H1 (cell line): ENCODE measurements at regions not wholly inside any gene's neighbourhood (a gene's known extent, or its start where the extent isn't known, plus 50 kb on each side); places are given as distances from the start of the nearest gene placed in this dataset.

Source experiments
- CTCF ChIA-PET: fragments of 300-600 bp; sonication (Branson Sonifier 250); formaldehyde crosslinking; loops from one replicate; lab custom pipeline; 2021; ENCODE audit not compliant: partially characterized antibody; lab: Charles Lee
- POLR2A ChIA-PET: fragments of 300-600 bp; sonication (Branson Sonifier 250); formaldehyde crosslinking; loops from one replicate; lab custom pipeline; 2021; ENCODE audit warnings: inconsistent platforms; ENCODE audit not compliant: partially characterized antibody; lab: Charles Lee
- DNase-seq, 2 experiments: peaks; one replicate each; pipeline versions ENCODE4 v3.0.0 to v3.0.0-alpha.2; 2010 to 2022; ENCODE audit warnings: low spot score in 2 of 2, low read depth in 1 of 2, mixed read lengths in 1 of 2
- FAIRE-seq: peaks from 2 replicates; lab custom pipeline; 2011; peaks lifted over from hg19 to GRCh38; lab: Jason Lieb, UNC
- H2AFZ ChIP-seq: 2 replicates; pipeline ENCODE4 v1.8.1; 2012; ENCODE audit warnings: low read length, inconsistent platforms
- H2AK5ac ChIP-seq: 2 replicates; pipeline ENCODE4 v1.6.1; 2013; ENCODE audit warnings: low read depth, low read length
- H2BK120ac ChIP-seq: replicated peaks from 2 replicates; pipeline ENCODE3; 2013; ENCODE audit warnings: low read depth, low read length, inconsistent platforms
- H2BK12ac ChIP-seq: 2 replicates; pipeline ENCODE4 v1.6.1; 2013; ENCODE audit warnings: low read depth, low read length
- H2BK15ac ChIP-seq: 2 replicates; pipeline ENCODE4 v1.6.1; 2013; ENCODE audit warnings: low read length
- H2BK20ac ChIP-seq: 2 replicates; pipeline ENCODE4 v1.6.1; 2013; ENCODE audit warnings: low read length
- H2BK5ac ChIP-seq: 2 replicates; pipeline ENCODE4 v1.6.1; 2013; ENCODE audit warnings: low read depth, low read length
- H3K14ac ChIP-seq: 2 replicates; pipeline ENCODE4 v1.6.1; 2013; ENCODE audit warnings: inconsistent platforms; ENCODE audit not compliant: insufficient read length
- H3K18ac ChIP-seq: 2 replicates; pipeline ENCODE4 v1.6.1; 2013; ENCODE audit warnings: low read length; ENCODE audit errors: extremely low read depth
- H3K23ac ChIP-seq: 2 replicates; pipeline ENCODE4 v1.6.1; 2013; ENCODE audit warnings: inconsistent platforms; ENCODE audit not compliant: insufficient read length
- H3K23me2 ChIP-seq: 2 replicates; pipeline ENCODE4 v1.6.1; 2013; ENCODE audit warnings: low read depth, low read length
- H3K27ac ChIP-seq: 2 replicates; pipeline ENCODE4 v1.6.1; 2011; ENCODE audit warnings: low read depth, low read length, inconsistent platforms
- H3K27me3 ChIP-seq, 4 experiments: replicated peaks in 1 of 4; 1 replicate in 1 of 4; 2 replicates in 3 of 4; pipeline versions ENCODE4 v1.6.1 to v1.8.1; 2011 to 2013; ENCODE audit warnings: low read length in 3 of 4, mild to moderate bottlenecking in 3 of 4, inconsistent platforms in 2 of 4, mixed read lengths in 2 of 4, moderate library complexity in 1 of 4; ENCODE audit not compliant: control insufficient read depth in 3 of 4, insufficient read depth in 3 of 4; ENCODE audit errors: extremely low read depth in 1 of 4
- H3K36me3 ChIP-seq, 4 experiments: 2 replicates each; pipeline versions ENCODE4 v1.6.1 to v1.8.1; 2011 to 2013; ENCODE audit warnings: mild to moderate bottlenecking in 4 of 4, low read length in 3 of 4, moderate library complexity in 2 of 4, control low read depth in 1 of 4, inconsistent platforms in 1 of 4; ENCODE audit not compliant: insufficient read depth in 4 of 4, control insufficient read depth in 2 of 4
- H3K4ac ChIP-seq: replicated peaks from 2 replicates; pipeline ENCODE3; 2013; ENCODE audit warnings: low read length, low read depth, mixed read lengths, inconsistent platforms; ENCODE audit not compliant: insufficient read length
- H3K4me1 ChIP-seq, 4 experiments: replicated peaks in 1 of 4; 1 replicate in 1 of 4; 2 replicates in 3 of 4; pipeline versions ENCODE4 v1.6.1 to v1.8.1; 2011 to 2013; ENCODE audit warnings: low read length in 3 of 4, inconsistent platforms in 2 of 4, mixed read lengths in 1 of 4; ENCODE audit not compliant: insufficient read depth in 4 of 4, control insufficient read depth in 3 of 4
- H3K4me2 ChIP-seq, 2 experiments: 2 replicates each; pipeline versions ENCODE4 v1.6.1 to v1.8.1; 2011 to 2013; ENCODE audit warnings: low read depth in 2 of 2, low read length in 2 of 2, control low read depth in 1 of 2, inconsistent platforms in 1 of 2, mild to moderate bottlenecking in 1 of 2; ENCODE audit not compliant: insufficient read depth in 1 of 2
- H3K4me3 ChIP-seq, 4 experiments: fragments of 200-600, 300-600 bp in 1 of 4; sonication (generic), shearing (Covaris generic), sonication (Bioruptor Twin) in 1 of 4; 2 replicates each; pipeline versions ENCODE4 v1.5.1 to v1.8.1; 2011 to 2016; ENCODE audit warnings: low read length in 4 of 4, low read depth in 3 of 4, control low read depth in 2 of 4, inconsistent platforms in 2 of 4, mild to moderate bottlenecking in 2 of 4, mixed read lengths in 1 of 4, moderate library complexity in 1 of 4; ENCODE audit not compliant: insufficient read depth in 2 of 4; ENCODE audit errors: extremely low read depth in 1 of 4
- H3K56ac ChIP-seq: replicated peaks from 2 replicates; pipeline ENCODE3; 2013; ENCODE audit warnings: low read depth, mild to moderate bottlenecking, mixed read lengths, low read length, inconsistent platforms; ENCODE audit not compliant: insufficient read length
- H3K79me1 ChIP-seq: 2 replicates; pipeline ENCODE4 v1.6.1; 2013; ENCODE audit warnings: low read depth, low read length, control low read depth
- H3K79me2 ChIP-seq, 2 experiments: 2 replicates each; pipeline versions ENCODE4 v1.6.1 to v1.8.1; 2012 to 2013; ENCODE audit warnings: low read length in 2 of 2, mild to moderate bottlenecking in 2 of 2, inconsistent platforms in 1 of 2; ENCODE audit not compliant: insufficient read depth in 2 of 2, control insufficient read depth in 1 of 2
- H3K9ac ChIP-seq, 4 experiments: replicated peaks in 1 of 4; 1 replicate in 1 of 4; 2 replicates in 3 of 4; pipeline versions ENCODE4 v1.6.1 to v1.8.1; 2011 to 2013; ENCODE audit warnings: low read depth in 3 of 4, low read length in 3 of 4, control low read depth in 2 of 4, mild to moderate bottlenecking in 2 of 4, moderate library complexity in 2 of 4, inconsistent platforms in 1 of 4; ENCODE audit errors: extremely low read depth in 1 of 4
- H3K9me3 ChIP-seq, 2 experiments: 2 replicates each; pipeline versions ENCODE4 v1.6.1 to v1.8.1; 2012 to 2013; ENCODE audit warnings: mild to moderate bottlenecking in 2 of 2, moderate library complexity in 2 of 2, control low read depth in 1 of 2, inconsistent platforms in 1 of 2, low read depth in 1 of 2, low read length in 1 of 2, mixed read lengths in 1 of 2; ENCODE audit not compliant: insufficient read depth in 2 of 2
- H4K20me1 ChIP-seq, 2 experiments: replicated peaks in 1 of 2; 2 replicates each; pipeline versions ENCODE3 to v1.8.1; 2011 to 2013; ENCODE audit warnings: inconsistent platforms in 2 of 2, low read length in 2 of 2, mild to moderate bottlenecking in 1 of 2; ENCODE audit not compliant: insufficient read depth in 2 of 2, control insufficient read depth in 1 of 2
- H4K5ac ChIP-seq: 2 replicates; pipeline ENCODE4 v1.6.1; 2013; ENCODE audit warnings: low read length, low read depth, mixed read lengths, inconsistent platforms; ENCODE audit not compliant: insufficient read length
- H4K8ac ChIP-seq: 2 replicates; pipeline ENCODE4 v1.8.0; 2013; ENCODE audit warnings: mild to moderate bottlenecking, moderate library complexity, low read length, inconsistent platforms; ENCODE audit not compliant: insufficient read depth; ENCODE audit errors: extremely low read depth
- H4K91ac ChIP-seq: replicated peaks from 2 replicates; pipeline ENCODE3; 2013; ENCODE audit warnings: low read length, mixed read lengths, inconsistent platforms; ENCODE audit not compliant: insufficient read length
- ATF3 ChIP-seq: IDR thresholded peaks from 2 replicates; pipeline ENCODE4 v1.6.1; 2011; ENCODE audit warnings: low read depth, mild to moderate bottlenecking, low read length; ENCODE audit not compliant: insufficient read depth
- CEBPB ChIP-seq: IDR thresholded peaks from 2 replicates; pipeline ENCODE4 v1.6.1; 2012; ENCODE audit warnings: low read depth, low read length
- CHD2 ChIP-seq: IDR thresholded peaks from 2 replicates; pipeline ENCODE4 v1.6.1; 2012; ENCODE audit warnings: low read length, improper control_type of control experiment
- FOSL1 ChIP-seq: IDR thresholded peaks from 2 replicates; pipeline ENCODE4 v1.6.1; 2011; ENCODE audit warnings: mild to moderate bottlenecking, low read depth, low read length, moderate library complexity; ENCODE audit not compliant: insufficient read depth
- HDAC6 ChIP-seq: IDR thresholded peaks from one replicate; pipeline ENCODE4 v1.7.1; 2012; ENCODE audit warnings: low read depth, mild to moderate bottlenecking, inconsistent platforms, low read length, moderate library complexity
- MAX ChIP-seq: IDR thresholded peaks from 2 replicates; pipeline ENCODE4 v1.6.1; 2012; ENCODE audit warnings: inconsistent platforms
- RBBP5 ChIP-seq: IDR thresholded peaks from 2 replicates; pipeline ENCODE4 v1.7.1; 2012; ENCODE audit warnings: low read depth, mild to moderate bottlenecking, inconsistent platforms, low read length, moderate library complexity, borderline replicate concordance
- SAP30 ChIP-seq: fragments of 300-600 bp; sonication (generic); IDR thresholded peaks from 2 replicates; pipeline ENCODE4 v1.7.1; 2012; ENCODE audit warnings: low read length, moderate library complexity, mild to moderate bottlenecking, inconsistent platforms; ENCODE audit not compliant: insufficient read depth, insufficient replicate concordance
- SP1 ChIP-seq: IDR thresholded peaks from 2 replicates; pipeline ENCODE4 v1.6.1; 2011; ENCODE audit warnings: low read depth, low read length
- SRF ChIP-seq: IDR thresholded peaks from 2 replicates; pipeline ENCODE4 v1.6.1; 2011; ENCODE audit warnings: mild to moderate bottlenecking, low read depth, low read length, moderate library complexity
- SUZ12 ChIP-seq: fragments of 200-600 bp; sonication (generic); IDR thresholded peaks from 2 replicates; pipeline ENCODE4 v1.6.1; 2012; ENCODE audit warnings: mild to moderate bottlenecking, inconsistent platforms, low read length, moderate library complexity, mixed read lengths
- ZNF274 ChIP-seq: IDR thresholded peaks from 2 replicates; pipeline ENCODE4 v1.7.0; 2012; ENCODE audit warnings: low read length, borderline replicate concordance; ENCODE audit errors: extremely low read depth
- WGBS, 2 experiments: shearing (Covaris generic) in 1 of 2; methylation state at CpG; one replicate each; pipeline versions ENCODE4 v1.1.6 to v1.1.7; 2013 to 2015; ENCODE audit warnings: low lambda C conversion rate in 2 of 2, mixed read lengths in 2 of 2, inconsistent platforms in 1 of 2, low coverage in 1 of 2, missing lambda C conversion rate in 1 of 2; ENCODE audit not compliant: insufficient replicate concordance in 2 of 2, insufficient coverage in 1 of 2, insufficient read length in 1 of 2; ENCODE audit errors: extremely low coverage in 1 of 2, missing lambda C conversion rate in 1 of 2; 5-methylcytosine and 5-hydroxymethylcytosine counted together

GRCh38 chr15:26097216-26097615 lies 234.1 kb upstream of the ATP10A start:
- Histone ChIP-seq H4K20me1 (no peaks in the 10 kb centered on the region), H3K23me2 (no peaks in the 10 kb centered on the region), H2BK12ac (no peak overlapping the region), H3K27me3 (peaks cover 0 to 1% (median 0%) of the 10 kb centered on the region in 4 experiments; a peak in 1 of 7 replicates), H2BK120ac (no peak overlapping the region), H3K23ac (no peak overlapping the region), H3K79me1 (no peaks in the 10 kb centered on the region), H2AFZ (0 out of 2 replicates have a peak overlapping the region, but pooled peaks have one; percentile 18), H3K36me3 (no peaks in the 10 kb centered on the region), H2BK15ac (no peak overlapping the region), H3K9me3 (no peaks in the 10 kb centered on the region), H2BK20ac (no peak overlapping the region), H3K79me2 (no peaks in the 10 kb centered on the region), H2BK5ac (no peak overlapping the region), H3K56ac (no peak overlapping the region), H3K4me2 (no peak overlapping the region), H2AK5ac (no peak overlapping the region), H4K5ac (no peak overlapping the region), H3K4me3 (no peak overlapping the region), H3K9ac (no peak overlapping the region), H4K91ac (no peak overlapping the region), H3K18ac (no peak overlapping the region; the same call in 1 of the 2 replicates), H3K4ac (no peak overlapping the region), H4K8ac (no peak overlapping the region), H3K27ac (no peak overlapping the region), H3K14ac (no peak overlapping the region), H3K4me1 (peaks cover 0 to 4% (median 1%) of the 10 kb centered on the region in 4 experiments; a peak in 5 of 7 replicates)
- TF ChIP-seq SRF (no peak), FOSL1 (no peak), CHD2 (no peak), HDAC6 (no peak), SAP30 (no peak), ATF3 (no peak), RBBP5 (no peak), ZNF274 (no peak), SUZ12 (no peak), SP1 (no peak), MAX (no peak), CEBPB (no peak)
- ChIA-PET CTCF (interaction anchor here (1.0 to 4.2 kb wide), 4 partner anchors 10 to 162 kb away, joined by 3 to 22 read pairs (median 4); no protein-coding TSS in a partner anchor), POLR2A (no interaction called here)
- no peak for FAIRE-seq
- DNase-seq = no peak
- 97% methylated on average over 6 of the region's 6 CpGs; no CpG with 5 or more reads in 1 of the 2 experiments for WGBS, 2 experiments
